AG04450 (cell line): ENCODE measurements at regions not wholly inside any gene's neighbourhood (a gene's known extent, or its start where the extent isn't known, plus 50 kb on each side); places are given as distances from the start of the nearest gene placed in this dataset.

Source experiments
- CTCF ChIA-PET: fragments of 300-600, 350-600 bp; formaldehyde crosslinking; extraction: SDS; loops from one replicate; lab custom pipeline; 2022; ENCODE audit warnings: antibody characterized with exemption, inconsistent platforms; lab: Charles Lee
- POLR2A ChIA-PET: fragments of 350-600 bp; formaldehyde crosslinking; extraction: SDS; loops from one replicate; lab custom pipeline; 2021; ENCODE audit warnings: antibody characterized with exemption, inconsistent platforms; lab: Yijun Ruan, JAX
- DNase-seq: peaks from one replicate; pipeline ENCODE4 v3.0.0-alpha.2; 2011; ENCODE audit warnings: low read depth, low spot score
- H3K27ac ChIP-seq: one replicate; pipeline ENCODE4 v1.5.1; 2012; ENCODE audit warnings: low read depth, low read length, control low read depth
- H3K27me3 ChIP-seq: one replicate; pipeline ENCODE4 v1.6.0; 2012; ENCODE audit warnings: low read length; ENCODE audit not compliant: control insufficient read depth, insufficient read depth
- H3K4me3 ChIP-seq: 2 replicates; pipeline ENCODE4 v1.5.1; 2011; ENCODE audit warnings: mild to moderate bottlenecking, low read depth, low read length, control low read depth
- H3K9me3 ChIP-seq: 2 replicates; pipeline ENCODE4 v1.5.1; 2012; ENCODE audit warnings: low read length; ENCODE audit not compliant: control insufficient read depth, insufficient read depth
- TF ChIP-seq, protein P1 (sequence below): IDR thresholded peaks from 2 replicates; pipeline ENCODE4 v1.5.1; 2011; ENCODE audit warnings: low read depth, low read length, control low read depth, inconsistent platforms

DNA sequence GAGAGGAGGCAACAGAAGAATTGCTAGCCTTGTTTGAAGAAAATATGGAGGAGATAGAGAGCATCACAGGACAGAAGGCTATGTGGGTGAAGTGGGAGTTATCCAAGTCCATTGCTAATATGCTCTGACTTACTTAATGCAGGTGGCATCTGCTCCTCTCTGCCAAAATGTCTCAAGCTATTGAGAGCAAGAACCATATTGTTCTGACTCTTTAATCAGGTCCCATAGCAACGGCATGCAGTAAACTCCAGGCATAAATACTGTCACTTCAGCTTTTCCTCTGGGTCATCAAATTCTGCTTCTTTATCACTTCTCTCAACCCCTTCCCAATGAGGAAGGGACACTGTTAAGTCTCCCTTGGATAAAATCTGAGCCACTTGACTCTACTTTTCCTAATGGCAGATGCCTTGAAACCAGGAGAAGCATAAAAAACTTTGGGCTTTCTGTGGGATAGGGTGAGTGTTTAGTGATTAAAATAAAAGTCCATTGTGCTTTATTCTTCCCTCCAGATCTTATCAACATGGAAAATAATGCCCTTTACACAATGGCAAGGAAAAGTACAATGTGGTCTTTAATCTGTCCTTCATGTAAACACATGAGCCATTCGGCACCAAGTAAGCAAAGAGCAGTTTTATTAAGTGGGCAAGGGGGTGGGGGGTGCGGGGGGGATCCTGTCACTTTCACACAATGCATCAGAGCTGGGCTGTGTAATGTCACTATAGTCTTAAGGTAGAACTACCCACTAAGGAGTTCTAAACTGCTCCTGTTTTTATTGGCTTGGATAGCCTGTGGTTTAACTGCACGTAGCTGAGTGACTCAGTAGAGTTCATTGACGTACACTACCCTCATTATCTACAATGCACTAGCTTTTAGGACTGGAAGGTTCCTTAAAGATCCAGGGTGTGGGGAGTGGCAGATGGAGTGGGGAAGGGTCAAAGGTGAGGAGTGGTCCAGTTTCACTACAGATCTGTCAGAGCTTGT, 71.0 kb upstream of the TARS1 start:
- CTCF ChIA-PET, result interaction anchor here (0.7 to 0.9 kb wide), 2 partner anchors 11 to 56 kb away, joined by 3 read pairs; no protein-coding TSS in a partner anchor
- Histone ChIP-seq H3K27ac (peak overlapping the region; percentile 77), H3K9me3 (no peaks in the 10 kb centered on the region), H3K27me3 (no peaks in the 10 kb centered on the region), H3K4me3 (no peak overlapping the region)
- peak; percentile 82 for DNase-seq
- POLR2A ChIA-PET, result no interaction called here
- TF ChIP-seq, protein P1, sequence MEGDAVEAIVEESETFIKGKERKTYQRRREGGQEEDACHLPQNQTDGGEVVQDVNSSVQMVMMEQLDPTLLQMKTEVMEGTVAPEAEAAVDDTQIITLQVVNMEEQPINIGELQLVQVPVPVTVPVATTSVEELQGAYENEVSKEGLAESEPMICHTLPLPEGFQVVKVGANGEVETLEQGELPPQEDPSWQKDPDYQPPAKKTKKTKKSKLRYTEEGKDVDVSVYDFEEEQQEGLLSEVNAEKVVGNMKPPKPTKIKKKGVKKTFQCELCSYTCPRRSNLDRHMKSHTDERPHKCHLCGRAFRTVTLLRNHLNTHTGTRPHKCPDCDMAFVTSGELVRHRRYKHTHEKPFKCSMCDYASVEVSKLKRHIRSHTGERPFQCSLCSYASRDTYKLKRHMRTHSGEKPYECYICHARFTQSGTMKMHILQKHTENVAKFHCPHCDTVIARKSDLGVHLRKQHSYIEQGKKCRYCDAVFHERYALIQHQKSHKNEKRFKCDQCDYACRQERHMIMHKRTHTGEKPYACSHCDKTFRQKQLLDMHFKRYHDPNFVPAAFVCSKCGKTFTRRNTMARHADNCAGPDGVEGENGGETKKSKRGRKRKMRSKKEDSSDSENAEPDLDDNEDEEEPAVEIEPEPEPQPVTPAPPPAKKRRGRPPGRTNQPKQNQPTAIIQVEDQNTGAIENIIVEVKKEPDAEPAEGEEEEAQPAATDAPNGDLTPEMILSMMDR, result no peak

DNA sequence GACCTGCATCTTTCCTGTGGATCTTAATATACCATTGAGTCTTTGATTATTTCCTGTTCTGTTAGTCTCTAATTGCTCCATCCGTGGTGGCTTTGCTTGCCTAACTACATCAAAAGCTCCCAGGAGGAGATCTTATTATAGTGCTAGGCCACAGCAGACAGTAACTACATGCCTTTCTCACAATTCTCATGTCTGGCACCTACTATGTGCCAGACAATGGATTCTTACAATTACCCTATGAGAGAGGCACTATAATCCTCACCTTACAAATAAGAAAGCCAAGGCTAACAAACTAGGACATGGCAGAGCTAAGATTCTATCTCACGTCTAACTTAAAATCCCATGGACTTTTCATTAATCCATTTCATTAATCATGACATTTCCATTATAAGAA, 70.3 kb upstream of the TARS1 start:
- Histone ChIP-seq H3K9me3 (no peaks in the 10 kb centered on the region), H3K4me3 (no peak overlapping the region), H3K27me3 (no peaks in the 10 kb centered on the region), H3K27ac (peak overlapping the region; percentile 77)
- POLR2A ChIA-PET, result interaction anchor here (0.6 kb wide), 1 partner anchor 46 kb away, joined by 3 read pairs; no protein-coding TSS in a partner anchor
- TF ChIP-seq, protein P1, result no peak
- CTCF ChIA-PET, result interaction anchor here (0.7 to 1.1 kb wide), 3 partner anchors 10 to 71 kb away, joined by 3 read pairs; no protein-coding TSS in a partner anchor
- DNase-seq, result no peak

DNA sequence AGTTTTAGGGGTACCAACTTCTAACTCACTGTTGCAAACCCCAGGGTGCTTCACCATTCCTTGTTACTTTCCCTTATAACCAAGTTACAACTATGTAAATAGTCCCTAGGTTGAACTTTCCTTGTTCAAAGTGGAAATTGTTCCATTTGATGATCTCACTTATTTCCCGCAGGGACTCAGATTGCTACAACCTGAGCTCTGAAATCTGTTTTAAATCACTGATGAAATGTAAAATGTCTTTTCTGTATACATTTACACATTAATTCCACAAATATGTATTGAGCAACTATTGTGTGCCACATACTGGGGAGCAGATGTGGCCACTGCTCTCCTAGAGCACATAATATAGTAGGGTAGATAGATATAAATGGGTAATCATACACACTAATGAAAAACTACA, 69.1 kb upstream of the TARS1 start:
- H3K9me3 ChIP-seq, result no peaks in the 10 kb centered on the region
- TF ChIP-seq, protein P1, result no peak
- no peaks in the 10 kb centered on the region for H3K27me3 ChIP-seq
- POLR2A ChIA-PET, result interaction anchor here (0.5 to 0.7 kb wide), 2 partner anchors 17 to 599 kb away, joined by 3 to 5 read pairs; no protein-coding TSS in a partner anchor
- H3K27ac ChIP-seq, result peak overlapping the region; percentile 83
- CTCF ChIA-PET, result interaction anchor here (0.8 to 1.1 kb wide), 2 partner anchors 72 to 191 kb away, joined by 3 read pairs; no protein-coding TSS in a partner anchor
- no peak overlapping the region for H3K4me3 ChIP-seq
- DNase-seq, result peak; percentile 73

DNA sequence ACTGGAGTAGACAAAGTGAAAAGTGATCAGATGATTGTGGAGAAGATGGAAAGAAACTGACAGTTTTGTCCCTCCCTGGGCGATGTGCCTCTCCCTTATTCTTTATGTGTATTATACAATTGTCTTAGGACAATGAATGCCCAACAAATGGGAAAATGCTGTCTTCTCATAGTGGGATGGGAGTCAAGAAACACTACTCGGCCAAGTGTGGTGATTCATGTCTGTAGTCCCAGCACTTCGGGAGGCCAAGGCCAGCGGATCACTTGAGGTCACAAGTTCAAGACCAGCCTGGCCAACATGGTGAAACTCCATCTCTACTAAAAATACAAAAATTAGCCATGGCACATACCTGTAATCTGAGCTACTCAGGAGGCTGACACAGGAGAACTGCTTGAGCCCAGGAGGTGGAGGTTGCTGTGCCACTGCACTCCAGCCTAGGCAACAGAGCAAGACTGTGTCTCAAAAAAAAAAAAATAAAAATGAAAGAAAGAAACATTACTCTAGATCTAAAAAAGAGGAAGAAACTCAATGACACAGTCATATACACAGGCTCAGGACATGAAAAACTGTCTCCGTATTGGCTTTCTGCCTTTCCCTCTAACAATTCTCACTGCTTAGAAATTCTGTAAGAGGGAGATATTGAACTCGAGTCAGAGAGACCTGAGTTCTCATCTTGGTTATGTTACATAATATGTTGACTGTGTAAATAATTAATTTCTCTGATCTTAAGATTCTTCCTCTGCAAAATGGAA, 67.9 kb upstream of the TARS1 start:
- no peak overlapping the region for H3K4me3 ChIP-seq
- POLR2A ChIA-PET, result no interaction called here
- DNase-seq, result no peak
- H3K27ac ChIP-seq, result no peak overlapping the region
- no peaks in the 10 kb centered on the region for H3K27me3 ChIP-seq
- TF ChIP-seq, protein P1, result no peak
- CTCF ChIA-PET, result no interaction called here
- no peaks in the 10 kb centered on the region for H3K9me3 ChIP-seq
